WTC11 (cell line): ENCODE measurements at regions not wholly inside any gene's neighbourhood (a gene's known extent, or its start where the extent isn't known, plus 50 kb on each side); places are given as distances from the start of the nearest gene placed in this dataset.

Experiments used
- ATAC-seq: fragments of 200-7000 bp; cut with Tn5 transposase; 2 replicates; pipeline ENCODE4 v1.10.0; 2021; ENCODE audit warnings: mild to moderate bottlenecking, moderate library complexity
- CTCF ChIA-PET: fragments of 300-600 bp; sonication (Branson Sonifier 250); formaldehyde crosslinking; loops from one replicate; lab custom pipeline; 2021; ENCODE audit warnings: antibody characterized with exemption; lab: Charles Lee
- POLR2A ChIA-PET: fragments of 350-600 bp; sonication (Branson Sonifier 250); formaldehyde crosslinking; loops from one replicate; lab custom pipeline; 2021; ENCODE audit warnings: antibody characterized with exemption; lab: Charles Lee
- DNase-seq: peaks from one replicate; pipeline ENCODE4 v3.0.0; 2021; ENCODE audit warnings: low spot score
- H3K27ac Mint-ChIP-seq: 2 replicates; pipeline ENCODE4 v1.8.0; 2021; ENCODE audit warnings: mixed read lengths
- H3K27me3 Mint-ChIP-seq: 2 replicates; pipeline ENCODE4 v1.8.0; 2021; ENCODE audit warnings: low read depth, mild to moderate bottlenecking, moderate library complexity, mixed read lengths
- H3K36me3 Mint-ChIP-seq: 2 replicates; pipeline ENCODE4 v1.8.0; 2021; ENCODE audit warnings: mixed read lengths
- H3K4me1 Mint-ChIP-seq: 2 replicates; pipeline ENCODE4 v1.8.0; 2022; ENCODE audit warnings: mixed read lengths
- H3K4me3 Mint-ChIP-seq: 2 replicates; pipeline ENCODE4 v1.8.0; 2021; ENCODE audit warnings: mild to moderate bottlenecking, moderate library complexity, mixed read lengths
- H3K9me3 Mint-ChIP-seq: 2 replicates; pipeline ENCODE4 v1.8.0; 2021; ENCODE audit warnings: mixed read lengths
- ATF1 ChIP-seq: sonication (generic); formaldehyde crosslinking; IDR thresholded peaks from 2 replicates; pipeline ENCODE4 v1.8.1; 2023; ENCODE audit warnings: mild to moderate bottlenecking, moderate library complexity, missing genetic modification reagents
- EMX1 ChIP-seq: fragments of 250-450 bp; sonication (Bioruptor Pico); IDR thresholded peaks from 2 replicates; pipeline ENCODE4 v1.8.0; 2021; ENCODE audit warnings: mild to moderate bottlenecking
- IRF2 ChIP-seq: sonication (generic); formaldehyde crosslinking; IDR thresholded peaks from 2 replicates; pipeline ENCODE4 v1.8.0; 2022; ENCODE audit warnings: low read depth, missing genetic modification reagents, borderline replicate concordance
- MYBL2 ChIP-seq: sonication (generic); formaldehyde crosslinking; IDR thresholded peaks from 2 replicates; pipeline ENCODE4 v1.8.1; 2023; ENCODE audit warnings: mild to moderate bottlenecking, moderate library complexity, missing genetic modification reagents
- NFE2L1 ChIP-seq: sonication (generic); formaldehyde crosslinking; IDR thresholded peaks from 2 replicates; pipeline ENCODE4 v1.8.1; 2023; ENCODE audit warnings: missing genetic modification reagents
- OVOL2 ChIP-seq: fragments of 250-450 bp; sonication (Bioruptor Pico); IDR thresholded peaks from 2 replicates; pipeline ENCODE4 v1.9.0; 2021; ENCODE audit warnings: mild to moderate bottlenecking, borderline replicate concordance
- PRRX2 ChIP-seq: fragments of 250-450 bp; sonication (Bioruptor Pico); IDR thresholded peaks from 2 replicates; pipeline ENCODE4 v1.8.0; 2021; ENCODE audit warnings: mild to moderate bottlenecking
- RELA ChIP-seq: sonication (generic); formaldehyde crosslinking; IDR thresholded peaks from 2 replicates; pipeline ENCODE4 v1.8.1; 2022; ENCODE audit warnings: missing genetic modification reagents, mild to moderate bottlenecking, borderline replicate concordance
- SMAD3 ChIP-seq: sonication (generic); formaldehyde crosslinking; IDR thresholded peaks from 2 replicates; pipeline ENCODE4 v1.8.0; 2022; ENCODE audit warnings: missing genetic modification reagents, mild to moderate bottlenecking, borderline replicate concordance
- TCF7 ChIP-seq: sonication (generic); formaldehyde crosslinking; IDR thresholded peaks from 2 replicates; pipeline ENCODE4 v1.8.0; 2022; ENCODE audit warnings: mild to moderate bottlenecking, low read depth, missing genetic modification reagents, moderate library complexity
- TEAD1 ChIP-seq: sonication (generic); formaldehyde crosslinking; IDR thresholded peaks from 2 replicates; pipeline ENCODE4 v1.8.0; 2022; ENCODE audit warnings: mild to moderate bottlenecking, missing genetic modification reagents
- ZSCAN18 ChIP-seq: fragments of 250-450 bp; sonication (Bioruptor Pico); IDR thresholded peaks from 2 replicates; pipeline ENCODE4 v2.1.2; 2022; ENCODE audit warnings: mild to moderate bottlenecking, moderate library complexity
- TF ChIP-seq, protein P1 (sequence below): sonication (generic); formaldehyde crosslinking; conservative IDR thresholded peaks from 2 replicates; pipeline ENCODE4 v1.8.1; 2023; ENCODE audit warnings: mild to moderate bottlenecking, low read depth, missing genetic modification reagents, moderate library complexity
- TF ChIP-seq, protein P2 (sequence below): sonication (generic); formaldehyde crosslinking; IDR thresholded peaks from 2 replicates; pipeline ENCODE4 v1.8.1; 2022; ENCODE audit warnings: mild to moderate bottlenecking, moderate library complexity, missing genetic modification reagents
- TF ChIP-seq, protein P3 (sequence below): sonication (generic); formaldehyde crosslinking; IDR thresholded peaks from 2 replicates; pipeline ENCODE4 v1.8.1; 2023; ENCODE audit warnings: mild to moderate bottlenecking, missing genetic modification reagents
- TF ChIP-seq, protein P4 (sequence below): sonication (generic); formaldehyde crosslinking; IDR thresholded peaks from 2 replicates; pipeline ENCODE4 v1.8.0; 2023; ENCODE audit warnings: mild to moderate bottlenecking, missing genetic modification reagents
- TF ChIP-seq, protein P5 (sequence below): sonication (generic); formaldehyde crosslinking; conservative IDR thresholded peaks from 2 replicates; pipeline ENCODE4 v1.8.1; 2022; ENCODE audit warnings: mild to moderate bottlenecking, missing genetic modification reagents
- TF ChIP-seq, protein P6 (sequence below): sonication (generic); formaldehyde crosslinking; IDR thresholded peaks from 2 replicates; pipeline ENCODE4 v1.8.1; 2023; ENCODE audit warnings: mild to moderate bottlenecking, missing genetic modification reagents, moderate library complexity
- TF ChIP-seq, protein P7 (sequence below): sonication (generic); formaldehyde crosslinking; IDR thresholded peaks from 2 replicates; pipeline ENCODE4 v1.8.1; 2022; ENCODE audit warnings: low read depth, missing genetic modification reagents, borderline replicate concordance
- TF ChIP-seq, protein P8 (sequence below): fragments of 250-450 bp; sonication (Bioruptor Pico); IDR thresholded peaks from 2 replicates; pipeline ENCODE4 v1.9.0; 2021; ENCODE audit warnings: moderate library complexity, mild to moderate bottlenecking, inconsistent platforms, borderline replicate concordance

DNA sequence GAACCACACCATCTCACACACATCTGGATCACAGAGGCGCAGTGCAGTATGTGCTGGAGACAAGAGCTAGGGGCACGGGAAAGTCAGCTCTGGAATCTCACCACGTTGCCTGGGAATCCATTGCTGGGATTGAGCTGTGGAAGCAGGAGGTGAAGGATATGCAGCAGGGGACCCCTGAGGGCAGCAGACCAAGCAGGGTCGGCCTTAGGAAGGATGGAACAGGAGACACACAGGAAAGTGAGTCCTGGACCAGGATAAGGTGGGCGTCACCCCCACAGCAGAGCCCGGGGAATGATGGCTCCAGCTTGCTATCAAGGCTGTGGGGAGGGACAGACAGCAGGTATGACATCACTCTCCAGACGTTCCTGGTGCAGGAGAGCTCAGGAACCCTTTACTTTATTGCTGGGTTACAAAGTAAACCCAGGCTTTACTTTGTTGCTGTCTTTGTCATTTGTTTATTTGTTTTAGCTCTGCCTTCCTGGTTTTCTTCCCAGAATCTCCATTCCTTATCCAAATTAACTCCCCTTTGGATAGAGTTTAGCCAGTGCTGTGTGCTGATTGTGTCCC lies 329.8 kb upstream of the MYT1L start:
- ATAC-seq (no peak), DNase-seq (no peak)
- POLR2A ChIA-PET = interaction anchor here (0.7 kb wide), 1 partner anchor 486 kb away, joined by 3 read pairs; no protein-coding TSS in a partner anchor
- H3K27ac Mint-ChIP-seq = no peak overlapping the region
- H3K27me3 Mint-ChIP-seq = no peaks in the 10 kb centered on the region; the same call in 1 of the 2 replicates
- peaks cover 19% of the 10 kb centered on the region for H3K36me3 Mint-ChIP-seq
- peaks cover 5% of the 10 kb centered on the region; the same call in 1 of the 2 replicates for H3K4me1 Mint-ChIP-seq
- TF ChIP-seq, protein P1, sequence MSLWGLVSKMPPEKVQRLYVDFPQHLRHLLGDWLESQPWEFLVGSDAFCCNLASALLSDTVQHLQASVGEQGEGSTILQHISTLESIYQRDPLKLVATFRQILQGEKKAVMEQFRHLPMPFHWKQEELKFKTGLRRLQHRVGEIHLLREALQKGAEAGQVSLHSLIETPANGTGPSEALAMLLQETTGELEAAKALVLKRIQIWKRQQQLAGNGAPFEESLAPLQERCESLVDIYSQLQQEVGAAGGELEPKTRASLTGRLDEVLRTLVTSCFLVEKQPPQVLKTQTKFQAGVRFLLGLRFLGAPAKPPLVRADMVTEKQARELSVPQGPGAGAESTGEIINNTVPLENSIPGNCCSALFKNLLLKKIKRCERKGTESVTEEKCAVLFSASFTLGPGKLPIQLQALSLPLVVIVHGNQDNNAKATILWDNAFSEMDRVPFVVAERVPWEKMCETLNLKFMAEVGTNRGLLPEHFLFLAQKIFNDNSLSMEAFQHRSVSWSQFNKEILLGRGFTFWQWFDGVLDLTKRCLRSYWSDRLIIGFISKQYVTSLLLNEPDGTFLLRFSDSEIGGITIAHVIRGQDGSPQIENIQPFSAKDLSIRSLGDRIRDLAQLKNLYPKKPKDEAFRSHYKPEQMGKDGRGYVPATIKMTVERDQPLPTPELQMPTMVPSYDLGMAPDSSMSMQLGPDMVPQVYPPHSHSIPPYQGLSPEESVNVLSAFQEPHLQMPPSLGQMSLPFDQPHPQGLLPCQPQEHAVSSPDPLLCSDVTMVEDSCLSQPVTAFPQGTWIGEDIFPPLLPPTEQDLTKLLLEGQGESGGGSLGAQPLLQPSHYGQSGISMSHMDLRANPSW (CRISPR knock-in tag) = no peak
- TF ChIP-seq MYBL2 (CRISPR knock-in tag) (no peak), ATF1 (no peak), NFE2L1 (CRISPR knock-in tag) (no peak), RELA (CRISPR knock-in tag) (no peak), PRRX2 (CRISPR knock-in tag) (no peak), ZSCAN18 (CRISPR knock-in tag) (no peak), TEAD1 (no peak), TCF7 (CRISPR knock-in tag) (no peak), OVOL2 (no peak), IRF2 (CRISPR knock-in tag) (no peak), SMAD3 (CRISPR knock-in tag) (no peak), EMX1 (CRISPR knock-in tag) (no peak)
- TF ChIP-seq, protein P2, sequence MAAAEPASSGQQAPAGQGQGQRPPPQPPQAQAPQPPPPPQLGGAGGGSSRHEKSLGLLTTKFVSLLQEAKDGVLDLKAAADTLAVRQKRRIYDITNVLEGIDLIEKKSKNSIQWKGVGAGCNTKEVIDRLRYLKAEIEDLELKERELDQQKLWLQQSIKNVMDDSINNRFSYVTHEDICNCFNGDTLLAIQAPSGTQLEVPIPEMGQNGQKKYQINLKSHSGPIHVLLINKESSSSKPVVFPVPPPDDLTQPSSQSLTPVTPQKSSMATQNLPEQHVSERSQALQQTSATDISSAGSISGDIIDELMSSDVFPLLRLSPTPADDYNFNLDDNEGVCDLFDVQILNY (CRISPR knock-in tag) = no peak
- TF ChIP-seq, protein P3, sequence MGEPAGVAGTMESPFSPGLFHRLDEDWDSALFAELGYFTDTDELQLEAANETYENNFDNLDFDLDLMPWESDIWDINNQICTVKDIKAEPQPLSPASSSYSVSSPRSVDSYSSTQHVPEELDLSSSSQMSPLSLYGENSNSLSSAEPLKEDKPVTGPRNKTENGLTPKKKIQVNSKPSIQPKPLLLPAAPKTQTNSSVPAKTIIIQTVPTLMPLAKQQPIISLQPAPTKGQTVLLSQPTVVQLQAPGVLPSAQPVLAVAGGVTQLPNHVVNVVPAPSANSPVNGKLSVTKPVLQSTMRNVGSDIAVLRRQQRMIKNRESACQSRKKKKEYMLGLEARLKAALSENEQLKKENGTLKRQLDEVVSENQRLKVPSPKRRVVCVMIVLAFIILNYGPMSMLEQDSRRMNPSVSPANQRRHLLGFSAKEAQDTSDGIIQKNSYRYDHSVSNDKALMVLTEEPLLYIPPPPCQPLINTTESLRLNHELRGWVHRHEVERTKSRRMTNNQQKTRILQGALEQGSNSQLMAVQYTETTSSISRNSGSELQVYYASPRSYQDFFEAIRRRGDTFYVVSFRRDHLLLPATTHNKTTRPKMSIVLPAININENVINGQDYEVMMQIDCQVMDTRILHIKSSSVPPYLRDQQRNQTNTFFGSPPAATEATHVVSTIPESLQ (CRISPR knock-in tag) = no peak
- TF ChIP-seq, protein P4, sequence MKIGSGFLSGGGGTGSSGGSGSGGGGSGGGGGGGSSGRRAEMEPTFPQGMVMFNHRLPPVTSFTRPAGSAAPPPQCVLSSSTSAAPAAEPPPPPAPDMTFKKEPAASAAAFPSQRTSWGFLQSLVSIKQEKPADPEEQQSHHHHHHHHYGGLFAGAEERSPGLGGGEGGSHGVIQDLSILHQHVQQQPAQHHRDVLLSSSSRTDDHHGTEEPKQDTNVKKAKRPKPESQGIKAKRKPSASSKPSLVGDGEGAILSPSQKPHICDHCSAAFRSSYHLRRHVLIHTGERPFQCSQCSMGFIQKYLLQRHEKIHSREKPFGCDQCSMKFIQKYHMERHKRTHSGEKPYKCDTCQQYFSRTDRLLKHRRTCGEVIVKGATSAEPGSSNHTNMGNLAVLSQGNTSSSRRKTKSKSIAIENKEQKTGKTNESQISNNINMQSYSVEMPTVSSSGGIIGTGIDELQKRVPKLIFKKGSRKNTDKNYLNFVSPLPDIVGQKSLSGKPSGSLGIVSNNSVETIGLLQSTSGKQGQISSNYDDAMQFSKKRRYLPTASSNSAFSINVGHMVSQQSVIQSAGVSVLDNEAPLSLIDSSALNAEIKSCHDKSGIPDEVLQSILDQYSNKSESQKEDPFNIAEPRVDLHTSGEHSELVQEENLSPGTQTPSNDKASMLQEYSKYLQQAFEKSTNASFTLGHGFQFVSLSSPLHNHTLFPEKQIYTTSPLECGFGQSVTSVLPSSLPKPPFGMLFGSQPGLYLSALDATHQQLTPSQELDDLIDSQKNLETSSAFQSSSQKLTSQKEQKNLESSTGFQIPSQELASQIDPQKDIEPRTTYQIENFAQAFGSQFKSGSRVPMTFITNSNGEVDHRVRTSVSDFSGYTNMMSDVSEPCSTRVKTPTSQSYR = no peak
- TF ChIP-seq, protein P5, sequence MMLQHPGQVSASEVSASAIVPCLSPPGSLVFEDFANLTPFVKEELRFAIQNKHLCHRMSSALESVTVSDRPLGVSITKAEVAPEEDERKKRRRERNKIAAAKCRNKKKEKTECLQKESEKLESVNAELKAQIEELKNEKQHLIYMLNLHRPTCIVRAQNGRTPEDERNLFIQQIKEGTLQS (CRISPR knock-in tag) = no peak
- TF ChIP-seq, protein P6, sequence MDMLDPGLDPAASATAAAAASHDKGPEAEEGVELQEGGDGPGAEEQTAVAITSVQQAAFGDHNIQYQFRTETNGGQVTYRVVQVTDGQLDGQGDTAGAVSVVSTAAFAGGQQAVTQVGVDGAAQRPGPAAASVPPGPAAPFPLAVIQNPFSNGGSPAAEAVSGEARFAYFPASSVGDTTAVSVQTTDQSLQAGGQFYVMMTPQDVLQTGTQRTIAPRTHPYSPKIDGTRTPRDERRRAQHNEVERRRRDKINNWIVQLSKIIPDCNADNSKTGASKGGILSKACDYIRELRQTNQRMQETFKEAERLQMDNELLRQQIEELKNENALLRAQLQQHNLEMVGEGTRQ = no peak
- TF ChIP-seq, protein P7, sequence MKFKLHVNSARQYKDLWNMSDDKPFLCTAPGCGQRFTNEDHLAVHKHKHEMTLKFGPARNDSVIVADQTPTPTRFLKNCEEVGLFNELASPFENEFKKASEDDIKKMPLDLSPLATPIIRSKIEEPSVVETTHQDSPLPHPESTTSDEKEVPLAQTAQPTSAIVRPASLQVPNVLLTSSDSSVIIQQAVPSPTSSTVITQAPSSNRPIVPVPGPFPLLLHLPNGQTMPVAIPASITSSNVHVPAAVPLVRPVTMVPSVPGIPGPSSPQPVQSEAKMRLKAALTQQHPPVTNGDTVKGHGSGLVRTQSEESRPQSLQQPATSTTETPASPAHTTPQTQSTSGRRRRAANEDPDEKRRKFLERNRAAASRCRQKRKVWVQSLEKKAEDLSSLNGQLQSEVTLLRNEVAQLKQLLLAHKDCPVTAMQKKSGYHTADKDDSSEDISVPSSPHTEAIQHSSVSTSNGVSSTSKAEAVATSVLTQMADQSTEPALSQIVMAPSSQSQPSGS (CRISPR knock-in tag) = no peak
- TF ChIP-seq, protein P8, sequence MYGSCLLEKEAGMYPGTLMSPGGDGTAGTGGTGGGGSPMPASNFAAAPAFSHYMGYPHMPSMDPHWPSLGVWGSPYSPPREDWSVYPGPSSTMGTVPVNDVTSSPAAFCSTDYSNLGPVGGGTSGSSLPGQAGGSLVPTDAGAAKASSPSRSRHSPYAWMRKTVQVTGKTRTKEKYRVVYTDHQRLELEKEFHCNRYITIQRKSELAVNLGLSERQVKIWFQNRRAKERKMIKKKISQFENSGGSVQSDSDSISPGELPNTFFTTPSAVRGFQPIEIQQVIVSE (CRISPR knock-in tag) = no peak
- H3K9me3 Mint-ChIP-seq = peaks cover 30% of the 10 kb centered on the region
- CTCF ChIA-PET = no interaction called here
- no peak overlapping the region for H3K4me3 Mint-ChIP-seq
